ENCODE measurements at regions not wholly inside any gene's neighbourhood (a gene's known extent, or its start where the extent isn't known, plus 50 kb on each side); places are given as distances from the start of the nearest gene placed in this dataset.

- H3K4me3 ChIP-seq, result no peak overlapping the region
- TF ChIP-seq CTCF (IDR thresholded peaks at IDR 0.05; ENCODE audit: borderline replicate concordance), result no peak
- no peaks in the 10 kb centered on the region for H3K4me1 ChIP-seq
- intact Hi-C loops (cut with micrococcal nuclease), result no loop called here
- no peaks in the 10 kb centered on the region for H3K9me3 ChIP-seq (replicated peaks)
- no peak overlapping the region for H3K27ac ChIP-seq (replicated peaks)
- no peaks in the 10 kb centered on the region for H3K36me3 ChIP-seq
- no peaks in the 10 kb centered on the region for H3K27me3 ChIP-seq (ENCODE audit: low read depth)
- DNase-seq, result no peak
These were observed 170.2 kb upstream of the PRSS58 start for GRCh38 chr7:142428094-142428493.

GRCh38 chr7:142425281-142425680, 167.4 kb upstream of the PRSS58 start:
- no peak overlapping the region for H3K27ac ChIP-seq (replicated peaks)
- no peaks in the 10 kb centered on the region for H3K4me1 ChIP-seq

GRCh38 chr7:142422621-142423020, 164.8 kb upstream of the PRSS58 start:
- intact Hi-C loops (cut with micrococcal nuclease), result no loop called here
- no peaks in the 10 kb centered on the region for H3K36me3 ChIP-seq
- H3K9me3 ChIP-seq (replicated peaks), result no peaks in the 10 kb centered on the region
- no peaks in the 10 kb centered on the region for H3K4me1 ChIP-seq
- DNase-seq, result no peak
- TF ChIP-seq CTCF (IDR thresholded peaks at IDR 0.05; ENCODE audit: borderline replicate concordance), result no peak
- no peak overlapping the region for H3K4me3 ChIP-seq
- H3K27ac ChIP-seq (replicated peaks), result no peak overlapping the region
- H3K27me3 ChIP-seq (ENCODE audit: low read depth), result no peaks in the 10 kb centered on the region

More at GRCh38 chr7:142425281-142425680, 167.4 kb upstream of the PRSS58 start:
- Histone ChIP-seq H3K27me3 (ENCODE audit: low read depth) (no peaks in the 10 kb centered on the region), H3K4me3 (no peak overlapping the region), H3K9me3 (replicated peaks) (no peaks in the 10 kb centered on the region), H3K36me3 (no peaks in the 10 kb centered on the region)
- no peak for TF ChIP-seq CTCF (IDR thresholded peaks at IDR 0.05; ENCODE audit: borderline replicate concordance)
- intact Hi-C loops (cut with micrococcal nuclease), result no loop called here
- DNase-seq, result no peak

- H3K36me3 ChIP-seq, result no peaks in the 10 kb centered on the region
- H3K9me3 ChIP-seq (replicated peaks), result no peaks in the 10 kb centered on the region
- intact Hi-C loops (cut with micrococcal nuclease), result no loop called here
- TF ChIP-seq CTCF (IDR thresholded peaks at IDR 0.05; ENCODE audit: borderline replicate concordance), result no peak
- H3K4me3 ChIP-seq, result no peak overlapping the region
- H3K27ac ChIP-seq (replicated peaks), result no peak overlapping the region
- H3K27me3 ChIP-seq (ENCODE audit: low read depth), result no peaks in the 10 kb centered on the region
- no peaks in the 10 kb centered on the region for H3K4me1 ChIP-seq
- no peak for DNase-seq
These were observed 162.9 kb upstream of the PRSS58 start for GRCh38 chr7:142420554-142421362.

- no peaks in the 10 kb centered on the region for H3K27me3 ChIP-seq (ENCODE audit: low read depth)
- no peaks in the 10 kb centered on the region for H3K36me3 ChIP-seq
- H3K4me3 ChIP-seq, result no peak overlapping the region
- no peaks in the 10 kb centered on the region for H3K9me3 ChIP-seq (replicated peaks)
- TF ChIP-seq CTCF (IDR thresholded peaks at IDR 0.05; ENCODE audit: borderline replicate concordance), result no peak
- no peak overlapping the region for H3K27ac ChIP-seq (replicated peaks)
- DNase-seq, result no peak
- no peaks in the 10 kb centered on the region for H3K4me1 ChIP-seq
- intact Hi-C loops (cut with micrococcal nuclease), result no loop called here
These were observed 160.5 kb upstream of the PRSS58 start for GRCh38 chr7:142418326-142418725.

Data from left ventricle myocardium inferior (tissue), 1 donor.